Endodermal cell (in vitro differentiated cells): ENCODE measurements at regions not wholly inside any gene's neighbourhood (a gene's known extent, or its start where the extent isn't known, plus 50 kb on each side); places are given as distances from the start of the nearest gene placed in this dataset.
A peak's percentile ranks its signal among the peaks of the same experiment; 100 is the strongest.

Source experiments
- DNase-seq: peaks from one replicate; pipeline ENCODE4 v3.0.0-alpha.2; 2017
- H3K27ac ChIP-seq: 2 replicates; pipeline ENCODE4 v1.5.1; 2013; ENCODE audit warnings: mild to moderate bottlenecking, low read depth, low read length, moderate library complexity
- H3K27me3 ChIP-seq: 2 replicates; pipeline ENCODE4 v1.6.1; 2013; ENCODE audit warnings: mild to moderate bottlenecking, low read length, moderate library complexity; ENCODE audit not compliant: insufficient read depth, control insufficient read depth, poor library complexity, severe bottlenecking
- H3K36me3 ChIP-seq: 2 replicates; pipeline ENCODE4 v1.7.0; 2013; ENCODE audit warnings: mild to moderate bottlenecking, low read length, moderate library complexity; ENCODE audit not compliant: control insufficient read depth, insufficient read depth
- H3K4me1 ChIP-seq: one replicate; pipeline ENCODE4 v1.7.0; 2013; ENCODE audit warnings: low read length; ENCODE audit not compliant: control insufficient read depth, insufficient read depth
- H3K4me3 ChIP-seq: 2 replicates; pipeline ENCODE4 v1.5.1; 2013; ENCODE audit warnings: mild to moderate bottlenecking, low read length, moderate library complexity
- H3K9ac ChIP-seq: 2 replicates; pipeline ENCODE4 v1.6.1; 2013; ENCODE audit warnings: mild to moderate bottlenecking, low read length, moderate library complexity; ENCODE audit not compliant: poor library complexity, severe bottlenecking; ENCODE audit errors: extremely low read depth
- H3K9me3 ChIP-seq: 2 replicates; pipeline ENCODE4 v1.6.1; 2013; ENCODE audit warnings: mild to moderate bottlenecking, low read length, moderate library complexity; ENCODE audit not compliant: control insufficient read depth
- H3K27ac Mint-ChIP-seq: 2 replicates; pipeline ENCODE4 v1.8.0; 2020; ENCODE audit warnings: mixed read lengths
- H3K27me3 Mint-ChIP-seq: 2 replicates; pipeline ENCODE4 v1.8.0; 2021; ENCODE audit warnings: mild to moderate bottlenecking, mixed read lengths; ENCODE audit not compliant: insufficient read depth
- H3K36me3 Mint-ChIP-seq: 2 replicates; pipeline ENCODE4 v1.8.0; 2020; ENCODE audit warnings: low read depth, mixed read lengths
- H3K4me1 Mint-ChIP-seq: 2 replicates; pipeline ENCODE4 v1.8.0; 2020; ENCODE audit warnings: mixed read lengths
- H3K4me3 Mint-ChIP-seq: 2 replicates; pipeline ENCODE4 v1.8.0; 2020; ENCODE audit warnings: mild to moderate bottlenecking, moderate library complexity, mixed read lengths
- H3K9me3 Mint-ChIP-seq: 2 replicates; pipeline ENCODE4 v1.8.0; 2020; ENCODE audit warnings: mild to moderate bottlenecking, mixed read lengths
- CTCF ChIP-seq: fragments of 200-600 bp; sonication (generic); conservative IDR thresholded peaks from 2 replicates; pipeline ENCODE4 v1.5.0; 2021; ENCODE audit warnings: antibody characterized with exemption, mild to moderate bottlenecking
- WGBS, 2 experiments: methylation state at CpG; one replicate each; pipeline versions ENCODE4 v1.1.5 to v1.1.7; 2013; ENCODE audit warnings: missing lambda C conversion rate in 2 of 2, mixed read lengths in 1 of 2; ENCODE audit not compliant: insufficient coverage in 1 of 2, insufficient read length in 1 of 2; 5-methylcytosine and 5-hydroxymethylcytosine counted together

GRCh38 chr18:29084120-29084519, 907.2 kb upstream of the CDH2 start:
- no peaks in the 10 kb centered on the region for H3K27me3 ChIP-seq
- peaks cover 18% of the 10 kb centered on the region for H3K4me1 ChIP-seq
- no peaks in the 10 kb centered on the region for H3K9me3 ChIP-seq
- Mint-ChIP-seq H3K4me1 (peaks cover 67% of the 10 kb centered on the region), H3K4me3 (no peak overlapping the region), H3K27me3 (no peaks in the 10 kb centered on the region), H3K36me3 (no peaks in the 10 kb centered on the region), H3K27ac (no peak overlapping the region), H3K9me3 (no peaks in the 10 kb centered on the region)
- no peak for DNase-seq
- TF ChIP-seq CTCF = no peak
- no peak overlapping the region for H3K9ac ChIP-seq
- no peak overlapping the region for H3K4me3 ChIP-seq
- H3K27ac ChIP-seq = no peak overlapping the region
- H3K36me3 ChIP-seq = no peaks in the 10 kb centered on the region

GRCh38 chr18:29083545-29083944, 906.6 kb upstream of the CDH2 start:
- Mint-ChIP-seq H3K36me3 (no peaks in the 10 kb centered on the region), H3K27me3 (no peaks in the 10 kb centered on the region), H3K9me3 (no peaks in the 10 kb centered on the region), H3K4me3 (no peak overlapping the region), H3K27ac (peak overlapping the region; percentile 3), H3K4me1 (peaks cover 64% of the 10 kb centered on the region)
- Histone ChIP-seq H3K4me1 (peaks cover 18% of the 10 kb centered on the region), H3K27ac (no peak overlapping the region), H3K9me3 (no peaks in the 10 kb centered on the region), H3K36me3 (no peaks in the 10 kb centered on the region), H3K9ac (no peak overlapping the region), H3K27me3 (no peaks in the 10 kb centered on the region), H3K4me3 (no peak overlapping the region)
- 73 to 75% methylated on average over 3 to 4 of the region's 4 CpGs for WGBS, 2 experiments
- DNase-seq = no peak
- no peak for TF ChIP-seq CTCF

DNA sequence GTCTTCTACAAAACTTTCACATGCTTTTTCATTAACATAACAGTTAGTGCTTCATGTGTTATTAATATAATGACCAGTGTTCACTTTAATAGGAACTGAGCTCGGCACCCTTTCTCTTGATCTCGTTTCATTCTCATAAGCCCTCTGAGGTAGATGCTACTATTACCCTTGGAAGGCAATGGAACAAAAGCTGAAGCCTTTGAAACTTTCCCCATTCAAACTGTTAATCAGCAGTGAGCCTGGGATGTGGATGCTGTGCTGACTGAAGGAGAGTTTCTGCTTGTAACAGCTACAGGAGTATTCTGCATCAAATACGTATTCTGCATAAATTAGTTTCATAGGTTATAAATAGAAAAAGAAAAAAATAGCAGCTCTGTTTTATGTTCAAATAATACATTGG, 904.0 kb upstream of the CDH2 start:
- Histone ChIP-seq H3K9ac (no peak overlapping the region), H3K4me1 (peaks cover 13% of the 10 kb centered on the region), H3K27ac (no peak overlapping the region), H3K9me3 (no peaks in the 10 kb centered on the region), H3K27me3 (no peaks in the 10 kb centered on the region), H3K4me3 (no peak overlapping the region), H3K36me3 (no peaks in the 10 kb centered on the region)
- TF ChIP-seq CTCF = no peak
- Mint-ChIP-seq H3K9me3 (no peaks in the 10 kb centered on the region), H3K4me1 (peaks cover 49% of the 10 kb centered on the region), H3K27me3 (no peaks in the 10 kb centered on the region), H3K27ac (no peak overlapping the region), H3K36me3 (no peaks in the 10 kb centered on the region), H3K4me3 (no peak overlapping the region)
- WGBS, 2 experiments = 84% methylated on average over 2 of the region's 3 CpGs; no CpG with 5 or more reads in 1 of the 2 experiments
- no peak for DNase-seq
